ENCODE measurements at regions not wholly inside any gene's neighbourhood (a gene's known extent, or its start where the extent isn't known, plus 50 kb on each side); places are given as distances from the start of the nearest gene placed in this dataset.

GRCh38 chr1:168422203-168422847, 121.5 kb downstream of the XCL2 start:
- Histone ChIP-seq H3K9me3 (ENCODE audit: insufficient read depth, low read length) (no peaks in the 10 kb centered on the region), H3K79me2 (ENCODE audit: insufficient read depth, low read length) (no peaks in the 10 kb centered on the region), H3K4me3 (ENCODE audit: insufficient read depth, low read length, poor library complexity, severe bottlenecking) (no peak overlapping the region), H3K27ac (ENCODE audit: low read depth, low read length) (no peak overlapping the region), H3F3A (ENCODE audit: insufficient read depth) (no peaks in the 10 kb centered on the region), H2AFZ (ENCODE audit: low read depth, low read length, severe bottlenecking) (no peak overlapping the region), H4K20me1 (ENCODE audit: low read depth, low read length) (no peaks in the 10 kb centered on the region), H3K4me2 (ENCODE audit: low read depth, low read length, poor library complexity, severe bottlenecking) (no peak overlapping the region), H3K36me3 (ENCODE audit: low read length) (no peaks in the 10 kb centered on the region), H3K9ac (ENCODE audit: low read length) (no peak overlapping the region), H3K27me3 (ENCODE audit: low read length) (no peaks in the 10 kb centered on the region), H3K9me2 (replicated peaks; ENCODE audit: insufficient read depth, low read length) (no peaks in the 10 kb centered on the region)
- TF ChIP-seq CTCF (IDR thresholded peaks at IDR 0.05; ENCODE audit: insufficient read depth, low read length, poor library complexity, severe bottlenecking) (no peak), EZH2phosphoT487 (conservative IDR thresholded peaks at IDR 0.05; ENCODE audit: low read length) (no peak)

GRCh38 chr1:168421399-168422004, 122.3 kb downstream of the XCL2 start:
- Histone ChIP-seq H3K9ac (ENCODE audit: low read length) (no peak overlapping the region), H2AFZ (ENCODE audit: low read depth, low read length, severe bottlenecking) (no peak overlapping the region), H4K20me1 (ENCODE audit: low read depth, low read length) (no peaks in the 10 kb centered on the region), H3K9me2 (replicated peaks; ENCODE audit: insufficient read depth, low read length) (no peaks in the 10 kb centered on the region), H3K27ac (ENCODE audit: low read depth, low read length) (no peak overlapping the region), H3K79me2 (ENCODE audit: insufficient read depth, low read length) (no peaks in the 10 kb centered on the region), H3K4me2 (ENCODE audit: low read depth, low read length, poor library complexity, severe bottlenecking) (no peak overlapping the region), H3K36me3 (ENCODE audit: low read length) (no peaks in the 10 kb centered on the region), H3F3A (ENCODE audit: insufficient read depth) (no peaks in the 10 kb centered on the region), H3K9me3 (ENCODE audit: insufficient read depth, low read length) (no peaks in the 10 kb centered on the region), H3K27me3 (ENCODE audit: low read length) (no peaks in the 10 kb centered on the region), H3K4me3 (ENCODE audit: insufficient read depth, low read length, poor library complexity, severe bottlenecking) (no peak overlapping the region)
- TF ChIP-seq CTCF (IDR thresholded peaks at IDR 0.05; ENCODE audit: insufficient read depth, low read length, poor library complexity, severe bottlenecking) (no peak), EZH2phosphoT487 (conservative IDR thresholded peaks at IDR 0.05; ENCODE audit: low read length) (no peak)

GRCh38 chr1:168420177-168420576, 123.6 kb downstream of the XCL2 start:
- no peak overlapping the region for H3K4me3 ChIP-seq (ENCODE audit: insufficient read depth, low read length, poor library complexity, severe bottlenecking)
- no peak overlapping the region for H3K4me2 ChIP-seq (ENCODE audit: low read depth, low read length, poor library complexity, severe bottlenecking)
- no peak overlapping the region for H3K9ac ChIP-seq (ENCODE audit: low read length)
- H3F3A ChIP-seq (ENCODE audit: insufficient read depth), result no peaks in the 10 kb centered on the region
- H2AFZ ChIP-seq (ENCODE audit: low read depth, low read length, severe bottlenecking), result no peak overlapping the region
- no peaks in the 10 kb centered on the region for H3K79me2 ChIP-seq (ENCODE audit: insufficient read depth, low read length)
- H4K20me1 ChIP-seq (ENCODE audit: low read depth, low read length), result no peaks in the 10 kb centered on the region
- no peaks in the 10 kb centered on the region for H3K9me2 ChIP-seq (replicated peaks; ENCODE audit: insufficient read depth, low read length)
- H3K27me3 ChIP-seq (ENCODE audit: low read length), result peaks cover 3% of the 10 kb centered on the region; the same call in 1 of the 2 replicates
- no peaks in the 10 kb centered on the region for H3K9me3 ChIP-seq (ENCODE audit: insufficient read depth, low read length)
- H3K27ac ChIP-seq (ENCODE audit: low read depth, low read length), result no peak overlapping the region
- H3K36me3 ChIP-seq (ENCODE audit: low read length), result no peaks in the 10 kb centered on the region
- TF ChIP-seq EZH2phosphoT487 (conservative IDR thresholded peaks at IDR 0.05; ENCODE audit: low read length) (no peak), CTCF (IDR thresholded peaks at IDR 0.05; ENCODE audit: insufficient read depth, low read length, poor library complexity, severe bottlenecking) (no peak)

Data from SU-DHL-6 (cell line).